Hematopoietic multipotent progenitor cell treated with erythropoietin and hydrocortisone succinate and interleukin-3 and kit ligand, for 6 days (in vitro differentiated cells): ENCODE measurements at regions not wholly inside any gene's neighbourhood (a gene's known extent, or its start where the extent isn't known, plus 50 kb on each side); places are given as distances from the start of the nearest gene placed in this dataset.

ENCODE experiments used
- DNase-seq: peaks from one replicate; pipeline ENCODE4 v3.0.0-alpha.2; 2015

DNA sequence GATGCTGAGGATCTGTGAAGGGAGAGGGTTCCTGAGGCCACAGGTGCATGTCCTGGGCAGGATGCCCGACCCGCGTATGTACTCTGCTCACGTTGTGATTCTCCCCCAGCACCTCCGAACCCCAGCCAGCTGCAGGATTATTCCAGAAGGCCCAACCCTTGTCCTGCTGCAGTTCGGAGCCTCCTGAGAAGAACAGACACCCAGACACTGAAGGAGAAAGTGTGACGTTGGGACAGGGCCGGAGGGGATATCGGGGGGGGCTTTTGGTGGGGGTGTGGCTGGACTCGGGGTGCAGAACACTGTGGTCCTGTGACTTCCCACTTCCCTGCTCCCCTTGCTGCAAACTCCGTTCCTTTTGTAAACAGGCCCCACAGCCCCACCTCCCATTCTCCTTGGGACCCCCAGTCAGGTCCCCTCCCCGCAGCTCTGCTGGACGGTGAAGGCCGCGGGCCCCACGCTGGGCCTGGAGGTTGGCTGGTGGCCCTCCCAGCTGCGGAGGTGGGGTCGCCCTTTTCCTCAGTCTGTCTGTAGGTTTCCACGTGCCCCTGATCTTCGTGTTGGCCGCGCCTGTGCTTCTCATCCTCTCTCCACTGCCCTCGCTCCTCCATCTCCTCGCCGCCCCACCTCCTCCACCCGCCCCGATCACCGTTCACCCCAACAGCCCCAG lies 83.0 kb upstream of the ADRA2C start:
- DNase-seq: no peak

DNA sequence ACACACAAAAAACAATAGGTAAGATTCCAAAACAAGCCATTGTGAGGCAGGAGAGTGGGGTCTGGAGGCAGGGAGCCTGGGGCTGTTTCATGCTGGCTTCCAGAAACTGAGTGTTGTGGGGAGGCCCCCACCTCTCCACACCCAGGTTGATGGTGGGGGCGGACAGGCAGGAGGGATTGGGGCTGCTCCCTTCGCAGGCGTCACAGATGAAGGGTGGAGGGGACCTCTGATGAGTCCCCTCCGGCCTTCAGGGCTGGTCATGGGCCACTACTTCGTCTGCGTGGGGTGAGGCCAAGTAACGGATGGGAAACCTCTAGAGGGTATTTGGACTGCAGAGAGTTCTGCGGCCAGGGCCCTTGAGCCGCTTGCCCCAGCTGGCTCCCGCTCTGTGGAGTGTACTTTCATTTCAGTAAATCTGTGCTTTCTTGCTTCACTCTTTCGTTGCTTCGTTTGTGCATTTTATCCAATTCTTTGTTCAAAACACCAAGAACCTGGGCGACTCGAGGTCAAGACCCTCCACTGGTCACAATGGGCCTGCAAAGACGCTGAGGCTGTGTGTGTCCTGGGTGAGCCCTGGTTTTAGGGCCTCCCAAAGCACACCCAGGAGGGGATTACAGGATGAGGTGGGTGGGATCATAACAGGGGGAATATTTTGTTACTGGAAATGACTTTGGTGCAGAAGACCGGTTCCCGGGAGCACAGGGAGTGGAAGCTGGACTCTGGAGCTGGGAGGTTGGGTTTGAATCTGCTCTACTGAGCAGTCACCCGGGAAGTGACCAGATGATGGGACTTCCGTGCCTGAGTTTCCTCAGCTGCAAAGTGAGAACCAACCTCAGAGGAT lies 83.7 kb upstream of the ADRA2C start:
- no peak for DNase-seq

DNA sequence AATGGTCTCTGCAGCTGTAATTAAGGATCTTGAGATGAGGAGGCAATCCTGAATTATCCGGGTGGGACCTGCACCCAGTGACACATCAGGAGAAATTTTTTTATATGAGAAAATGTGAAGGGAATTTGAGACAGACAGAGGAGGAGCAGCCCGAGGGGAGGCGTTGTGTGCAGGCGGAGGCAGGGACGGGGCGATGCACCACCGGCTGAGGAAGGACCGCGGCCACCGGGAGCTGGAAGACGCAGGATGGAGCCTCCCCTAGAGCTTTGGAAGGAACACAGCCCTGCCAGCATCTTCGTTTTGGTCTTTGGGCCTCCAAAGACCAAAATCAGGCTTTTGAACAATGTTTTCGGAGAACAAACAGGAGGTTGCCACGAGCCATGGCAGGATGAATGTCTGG lies 85.0 kb upstream of the ADRA2C start:
- DNase-seq: no peak

DNA sequence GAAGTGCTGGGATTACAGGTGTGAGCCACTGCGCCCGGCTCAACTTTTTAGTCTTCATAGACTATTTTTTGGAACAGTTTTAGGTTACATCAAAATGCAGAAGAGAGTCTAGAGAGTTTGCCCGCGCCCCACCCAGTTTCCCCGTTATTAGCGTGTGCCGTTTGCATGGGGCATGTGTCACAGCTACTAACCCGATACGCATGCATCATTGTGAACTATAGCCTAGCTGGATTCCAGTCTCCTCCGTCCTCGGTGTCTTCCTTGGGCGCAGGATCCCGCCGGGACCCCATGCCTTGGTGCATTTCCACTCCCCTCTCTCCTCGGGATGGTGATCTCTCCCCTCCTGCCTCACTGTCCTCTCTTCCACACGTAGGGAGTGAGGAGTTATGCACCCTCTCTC lies 85.5 kb upstream of the ADRA2C start:
- DNase-seq: no peak

DNA sequence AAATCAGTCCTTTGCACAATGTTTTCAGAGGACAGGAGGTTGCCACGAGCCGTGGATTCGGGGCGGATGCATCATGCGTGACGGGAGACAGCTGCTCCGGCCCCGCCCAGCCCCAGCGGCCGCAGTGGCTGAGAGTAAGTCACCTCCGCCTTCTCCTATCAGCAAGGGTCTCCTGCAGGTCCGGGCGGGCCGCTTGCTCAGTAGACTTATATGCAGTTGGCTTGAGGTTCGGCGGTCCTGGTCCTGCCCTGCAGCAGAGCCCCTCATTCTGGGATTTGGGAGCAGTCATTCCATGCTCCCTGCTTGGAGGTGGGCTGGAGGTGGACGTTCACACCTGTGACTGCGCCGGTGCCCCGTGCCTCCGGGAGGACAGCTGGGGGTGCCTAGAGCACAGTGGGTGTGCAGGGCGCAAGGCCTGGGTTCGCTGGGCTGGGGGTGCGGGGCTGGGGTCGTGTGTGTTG lies 86.3 kb upstream of the ADRA2C start:
- DNase-seq: no peak

DNA sequence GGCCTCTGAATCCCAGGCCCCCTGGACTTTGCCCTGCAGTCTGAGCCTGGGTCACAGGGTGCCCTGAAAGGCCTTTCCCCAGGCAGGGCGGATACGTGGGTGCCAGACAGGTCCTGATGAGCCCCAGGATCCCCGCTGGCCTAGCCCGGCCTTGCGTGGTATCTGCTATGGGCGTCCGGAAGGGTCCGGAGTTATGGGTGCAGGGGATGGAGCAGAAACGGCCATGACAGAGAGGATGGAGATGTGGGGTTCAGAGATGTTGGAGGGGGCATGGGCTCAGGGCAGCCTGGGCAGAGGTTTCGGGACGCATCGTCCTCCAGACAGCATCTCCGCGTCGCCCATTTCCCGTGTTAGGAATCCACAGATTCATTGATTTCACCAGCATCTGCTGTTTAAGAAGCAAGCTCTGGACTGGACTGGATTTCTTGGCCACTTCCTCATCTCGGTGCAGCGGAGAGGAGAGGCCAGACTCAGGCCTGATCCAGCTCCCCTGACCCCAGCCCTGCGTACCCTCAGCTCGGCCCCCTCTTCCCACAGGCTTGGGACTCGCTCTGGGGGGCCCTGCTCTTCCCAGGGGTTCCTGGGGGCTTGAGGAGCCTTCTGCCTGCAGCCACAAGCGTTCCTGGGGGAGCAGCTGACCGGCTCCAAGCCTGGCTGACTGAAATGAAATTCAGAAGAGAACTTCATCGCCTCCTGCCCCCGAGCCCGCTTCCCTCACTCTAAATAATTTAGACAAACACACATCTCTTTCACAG lies 86.9 kb upstream of the ADRA2C start:
- no peak for DNase-seq

DNA sequence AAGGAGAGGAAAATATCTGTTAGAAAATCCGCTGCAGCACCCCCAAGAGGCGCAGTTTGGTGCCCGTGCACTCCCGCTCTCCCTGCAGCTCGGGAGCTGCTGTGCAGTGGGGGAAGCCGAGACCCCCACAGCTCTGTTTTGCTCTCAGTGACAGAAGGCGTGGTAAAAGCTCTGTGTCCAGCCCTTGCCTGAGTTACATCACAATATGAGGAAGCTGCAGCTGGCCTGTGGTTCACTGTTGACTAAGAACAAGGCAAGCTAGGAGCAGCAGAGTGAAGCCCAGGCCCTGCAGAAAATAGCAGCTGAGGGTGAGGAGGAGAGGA lies 88.5 kb upstream of the ADRA2C start:
- DNase-seq: peak; percentile 27

DNA sequence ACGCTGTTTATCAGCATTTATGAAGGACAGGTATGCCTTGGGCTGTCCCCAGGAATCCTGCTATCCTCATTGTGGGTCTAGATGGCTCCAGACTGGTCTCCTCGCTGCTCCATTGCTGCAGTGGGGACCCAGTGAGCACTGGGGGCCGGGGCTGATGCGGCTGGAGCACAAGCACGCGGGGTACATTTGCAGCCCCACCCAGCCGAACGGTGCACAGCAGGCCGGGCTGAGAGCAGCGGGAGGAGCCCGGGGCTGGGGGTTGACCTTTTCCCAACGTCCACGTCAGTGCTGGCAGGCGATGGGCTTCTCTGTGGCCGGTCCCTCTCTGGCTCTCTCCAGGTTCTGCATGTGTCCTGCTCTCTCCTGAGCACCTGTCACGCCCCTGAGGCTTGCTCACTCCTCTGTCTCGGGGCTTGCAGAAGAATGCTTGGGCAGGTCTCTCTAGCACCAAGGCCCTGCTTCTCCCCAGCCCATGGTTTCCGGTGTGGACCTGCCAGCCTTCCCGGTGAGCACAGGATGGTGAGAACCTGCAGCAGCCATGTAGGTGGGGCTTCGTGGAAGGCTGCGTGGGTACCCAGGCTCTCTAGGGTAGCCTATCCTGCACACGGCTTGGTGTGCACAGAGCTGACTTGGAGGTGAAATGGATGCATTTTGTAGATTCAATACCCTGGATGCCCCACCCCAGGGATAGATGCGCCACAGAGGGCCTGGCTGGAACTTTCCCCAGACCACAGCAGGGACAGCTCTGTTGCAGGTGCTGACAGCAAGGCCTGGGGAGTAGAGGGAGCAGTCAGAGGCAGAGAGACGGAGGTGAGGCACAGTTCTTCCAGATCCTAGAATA lies 89.1 kb upstream of the ADRA2C start:
- DNase-seq: no peak

DNA sequence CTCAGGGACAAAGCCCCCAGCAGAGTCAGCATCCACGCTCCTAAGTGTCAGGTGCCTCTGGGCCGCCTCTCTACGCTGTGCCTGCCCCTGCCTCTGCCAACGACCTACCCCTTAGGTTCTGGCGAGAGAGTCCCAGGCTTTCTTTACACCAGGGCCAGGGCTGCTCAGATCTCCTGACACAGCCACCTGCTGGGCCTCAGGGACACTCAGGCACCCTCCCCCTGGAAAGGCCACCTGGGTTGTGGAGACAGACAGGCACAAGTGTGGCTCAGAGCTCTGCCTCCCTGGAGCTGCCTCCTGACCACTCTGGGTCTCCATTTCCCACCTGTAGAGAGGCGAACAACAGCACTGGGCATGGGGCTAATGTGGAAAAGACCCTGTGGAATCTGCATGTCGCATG lies 90.0 kb upstream of the ADRA2C start:
- DNase-seq: no peak

DNA sequence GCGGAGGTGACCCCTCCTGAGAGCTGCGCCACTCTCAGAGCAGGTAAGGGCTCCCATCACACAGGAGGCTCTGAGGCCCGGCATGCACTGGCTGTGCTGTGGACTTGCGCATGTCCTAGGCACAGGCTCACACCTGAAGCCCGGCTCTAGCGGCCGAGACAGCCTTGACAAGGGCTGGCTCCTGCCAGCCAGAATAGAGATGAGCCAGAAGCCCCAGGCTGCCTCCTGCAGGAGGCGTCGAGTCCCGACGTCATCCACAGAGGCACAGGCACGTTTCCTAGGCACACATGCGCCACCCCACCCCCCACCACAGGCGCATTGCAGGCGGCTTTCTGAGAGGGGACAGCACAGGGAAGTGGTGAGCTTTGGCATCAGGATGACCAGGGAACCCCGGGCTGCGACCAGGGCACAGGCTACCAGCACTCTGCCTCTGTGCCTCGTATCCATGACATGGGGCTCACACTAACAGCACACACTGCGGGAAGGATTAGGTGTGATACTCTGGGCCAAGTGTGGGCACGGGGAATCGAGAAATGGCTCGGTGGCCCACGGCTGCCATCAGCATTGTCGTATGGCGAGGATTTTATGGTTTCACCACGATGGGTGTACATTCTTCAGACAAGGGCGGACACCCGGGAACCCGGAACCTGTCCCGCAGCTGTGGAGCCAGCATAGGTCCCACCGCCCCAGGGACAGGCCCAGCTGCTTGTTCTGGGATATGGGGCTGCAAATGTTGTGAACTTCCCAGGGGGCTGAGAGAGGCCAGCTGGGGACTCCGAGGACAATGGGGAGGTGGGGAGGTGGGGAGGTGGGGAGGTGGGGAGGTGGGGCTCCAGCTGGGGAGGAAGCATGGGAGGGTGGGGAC lies 90.7 kb upstream of the ADRA2C start:
- no peak for DNase-seq

DNA sequence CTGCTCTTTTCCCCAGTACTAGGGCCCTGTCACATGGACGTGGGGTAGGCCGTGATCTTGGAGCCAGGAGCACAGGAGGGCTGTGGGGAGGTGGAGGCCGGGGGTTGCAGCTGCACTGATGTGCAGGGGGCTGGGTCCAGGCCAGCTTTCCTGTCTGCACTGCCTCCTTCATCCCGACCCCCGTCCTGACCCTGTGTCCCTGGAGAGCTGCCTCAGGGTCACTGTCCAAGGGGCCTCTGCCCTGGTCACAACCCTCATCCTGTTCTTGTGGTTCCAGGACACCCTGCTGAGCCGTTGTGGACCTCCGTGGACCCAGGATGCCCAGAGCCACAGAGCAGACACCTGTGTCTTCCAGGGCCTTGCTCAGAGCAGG lies 91.7 kb upstream of the ADRA2C start:
- DNase-seq: no peak

DNA sequence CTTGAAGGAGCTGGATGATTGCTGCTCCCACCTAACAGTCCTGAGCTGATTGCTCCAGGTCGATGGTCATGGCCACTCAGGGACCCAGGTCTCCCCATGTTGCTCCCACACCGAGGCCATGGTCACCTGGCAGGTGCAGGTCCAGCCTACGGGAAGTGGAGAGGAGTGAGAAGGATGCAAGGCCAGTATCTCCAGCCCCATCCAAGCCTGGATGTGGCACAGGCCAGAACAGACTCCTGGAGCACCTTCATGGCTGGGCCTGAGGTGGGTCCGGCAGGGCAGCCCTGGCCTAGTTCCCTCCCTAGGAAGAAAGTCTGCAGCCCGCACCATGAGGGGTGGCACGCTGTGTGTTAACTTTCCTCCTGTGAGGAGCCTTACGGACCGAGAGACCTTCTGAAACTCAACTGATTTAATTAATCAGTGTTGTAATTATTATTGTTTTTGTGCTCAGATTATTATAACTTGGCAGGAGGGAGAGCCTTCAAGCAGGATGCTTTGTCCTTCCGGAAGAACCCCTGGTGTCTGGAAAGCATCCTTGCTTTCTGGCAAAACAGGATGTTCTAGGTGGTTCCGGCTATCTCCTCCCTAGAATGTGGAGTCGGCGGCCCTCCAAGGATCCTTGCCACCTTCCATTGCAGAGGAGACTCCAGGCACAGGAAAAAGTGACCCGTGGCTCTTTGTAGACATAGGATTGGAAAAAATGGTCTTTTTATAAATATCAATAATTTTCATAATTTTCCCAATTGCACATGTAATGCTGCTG lies 92.3 kb upstream of the ADRA2C start:
- DNase-seq: no peak

DNA sequence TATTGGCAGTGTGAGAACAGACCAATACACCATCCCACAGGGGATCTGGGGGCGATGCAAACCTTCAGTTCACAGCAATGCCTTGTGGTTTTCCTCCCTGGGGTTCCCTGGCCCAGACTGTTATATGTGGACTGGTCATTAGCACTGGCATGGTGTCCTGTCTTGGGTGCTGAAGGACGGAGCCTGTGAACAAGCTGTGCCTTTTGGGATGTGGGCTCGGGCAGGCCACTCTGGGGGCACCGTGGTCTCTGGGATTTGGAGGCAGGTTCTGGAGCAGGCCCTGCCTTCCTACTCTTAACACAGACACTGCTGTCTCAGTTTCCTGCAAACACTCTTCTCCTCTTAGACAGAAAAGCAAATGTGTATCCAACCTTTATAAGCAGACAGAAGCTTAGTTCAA lies 93.0 kb upstream of the ADRA2C start:
- no peak for DNase-seq

DNA sequence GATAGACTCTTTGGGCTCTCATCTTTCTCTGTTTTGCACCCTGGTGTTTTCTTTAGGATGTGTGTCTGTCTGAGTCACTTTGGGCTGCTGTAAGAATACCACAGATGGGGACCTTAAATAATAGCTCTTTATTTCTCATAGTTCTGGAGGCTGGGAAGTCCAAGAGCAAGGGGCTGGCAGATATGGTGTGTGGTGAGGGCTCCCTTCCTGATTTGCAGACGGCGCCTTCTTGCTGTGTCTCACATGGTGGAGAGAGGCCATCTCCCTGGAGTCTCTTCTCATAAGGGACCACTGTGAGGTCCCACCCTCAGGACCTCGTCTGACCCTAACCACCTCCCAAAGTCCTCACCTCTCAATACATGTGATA lies 93.7 kb upstream of the ADRA2C start:
- DNase-seq: no peak

DNA sequence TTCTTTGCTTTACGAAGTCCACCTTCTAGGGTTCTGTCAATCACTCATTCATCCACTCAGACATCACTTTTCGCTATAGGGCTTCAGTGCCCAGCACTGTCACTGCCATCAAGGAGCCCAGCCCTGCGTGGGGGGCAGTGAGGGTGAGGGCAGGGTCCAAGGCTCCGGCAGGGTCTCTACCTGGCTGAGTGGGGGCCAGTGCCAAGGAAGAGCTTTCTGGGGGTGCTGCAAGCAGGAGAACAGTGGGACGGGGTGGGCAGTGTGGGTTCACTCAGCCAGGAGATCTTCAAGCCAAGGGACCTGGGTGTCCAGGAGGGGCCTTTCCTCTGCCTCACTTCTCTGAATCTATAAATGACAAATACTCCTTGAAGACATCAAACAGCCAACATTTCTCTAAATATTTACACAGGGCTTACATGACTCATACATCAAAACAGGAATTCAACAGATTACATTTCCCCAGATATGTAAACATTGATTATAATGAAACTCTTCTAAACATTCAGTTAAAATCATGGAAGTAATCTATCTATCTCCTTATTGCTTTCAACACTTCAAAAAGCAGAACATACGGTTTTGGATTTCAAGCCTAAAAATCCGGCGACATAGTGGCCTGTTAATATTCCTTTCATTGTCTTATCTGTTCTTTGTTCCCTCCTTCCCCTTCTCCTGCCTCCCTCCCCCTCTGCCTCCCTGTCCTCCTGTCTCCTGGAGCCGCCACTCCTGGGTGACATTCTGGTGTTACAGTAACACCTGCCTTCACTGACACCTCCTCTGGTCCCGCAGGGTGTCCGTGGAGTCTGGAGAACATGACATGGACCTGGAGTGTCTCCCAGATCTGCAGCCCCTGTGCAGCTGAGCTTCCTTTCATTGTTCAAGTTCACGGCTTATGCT lies 94.4 kb upstream of the ADRA2C start:
- no peak for DNase-seq

DNA sequence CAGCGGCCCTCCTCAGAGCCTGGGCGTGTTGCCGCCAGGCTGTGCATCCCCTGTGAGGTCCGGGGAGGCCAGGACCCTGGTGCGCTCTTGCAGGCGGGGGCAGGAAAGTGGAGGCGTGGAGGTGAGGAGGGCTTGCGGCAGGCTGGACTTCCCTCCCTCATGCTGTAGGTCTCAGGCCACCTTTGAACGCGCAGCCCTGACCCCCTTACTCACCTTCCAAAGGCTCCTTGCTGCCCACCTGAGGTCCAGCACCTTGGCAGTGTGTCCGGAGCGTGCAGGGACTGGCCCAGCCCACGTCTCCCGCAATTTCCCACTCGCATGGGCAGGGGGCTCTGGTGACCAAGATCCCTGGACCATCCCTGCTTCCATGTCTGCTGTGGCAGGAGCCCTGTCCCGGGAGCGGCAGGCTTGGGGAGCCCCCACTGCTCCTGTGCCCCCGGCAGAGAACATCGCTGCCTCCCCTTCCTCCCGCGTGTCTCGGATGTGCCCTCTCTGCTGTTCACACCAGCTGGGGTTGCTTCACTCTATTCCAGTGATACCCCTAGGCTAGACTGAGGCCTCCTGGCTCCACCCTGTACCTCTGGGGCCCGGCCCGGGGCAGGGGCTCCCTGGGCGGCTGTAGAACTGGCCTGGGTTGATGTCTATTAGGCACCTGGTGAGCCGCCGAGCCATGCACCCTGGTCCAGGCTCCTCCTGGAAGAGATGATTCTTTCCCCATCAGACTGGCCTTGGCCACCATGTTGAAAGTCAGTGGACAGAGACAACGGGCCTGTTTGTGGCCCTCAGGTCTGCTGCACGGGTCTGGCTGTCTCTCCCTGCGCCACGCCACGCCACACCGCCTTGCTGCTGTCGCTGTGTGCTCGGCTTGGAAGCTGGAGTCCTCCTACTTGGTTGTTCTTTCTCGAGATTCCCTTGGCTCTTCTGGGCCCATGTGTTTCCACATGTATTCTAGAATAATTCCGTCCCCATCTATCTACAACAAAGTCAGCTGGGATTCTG lies 95.4 kb upstream of the ADRA2C start:
- DNase-seq: no peak

DNA sequence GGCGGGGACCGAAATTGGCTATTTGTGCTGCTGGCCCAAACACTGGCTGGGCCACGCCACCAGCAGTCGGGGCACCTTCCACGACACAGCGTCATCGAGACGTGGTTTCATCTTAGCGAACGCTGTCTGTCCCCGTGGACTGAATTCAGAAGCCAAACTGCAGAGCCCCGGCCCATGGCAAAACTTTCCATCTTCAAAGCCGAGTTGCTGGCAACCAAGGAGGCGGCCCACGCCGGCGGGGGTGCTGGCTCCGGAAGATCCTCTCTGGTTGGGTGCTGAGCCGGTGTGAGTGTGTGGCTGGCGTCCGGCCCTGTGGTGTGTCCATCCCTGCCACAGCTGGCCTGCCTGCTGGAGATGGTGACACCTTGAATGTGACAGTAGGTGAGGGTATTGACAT lies 96.6 kb upstream of the ADRA2C start:
- DNase-seq: no peak

DNA sequence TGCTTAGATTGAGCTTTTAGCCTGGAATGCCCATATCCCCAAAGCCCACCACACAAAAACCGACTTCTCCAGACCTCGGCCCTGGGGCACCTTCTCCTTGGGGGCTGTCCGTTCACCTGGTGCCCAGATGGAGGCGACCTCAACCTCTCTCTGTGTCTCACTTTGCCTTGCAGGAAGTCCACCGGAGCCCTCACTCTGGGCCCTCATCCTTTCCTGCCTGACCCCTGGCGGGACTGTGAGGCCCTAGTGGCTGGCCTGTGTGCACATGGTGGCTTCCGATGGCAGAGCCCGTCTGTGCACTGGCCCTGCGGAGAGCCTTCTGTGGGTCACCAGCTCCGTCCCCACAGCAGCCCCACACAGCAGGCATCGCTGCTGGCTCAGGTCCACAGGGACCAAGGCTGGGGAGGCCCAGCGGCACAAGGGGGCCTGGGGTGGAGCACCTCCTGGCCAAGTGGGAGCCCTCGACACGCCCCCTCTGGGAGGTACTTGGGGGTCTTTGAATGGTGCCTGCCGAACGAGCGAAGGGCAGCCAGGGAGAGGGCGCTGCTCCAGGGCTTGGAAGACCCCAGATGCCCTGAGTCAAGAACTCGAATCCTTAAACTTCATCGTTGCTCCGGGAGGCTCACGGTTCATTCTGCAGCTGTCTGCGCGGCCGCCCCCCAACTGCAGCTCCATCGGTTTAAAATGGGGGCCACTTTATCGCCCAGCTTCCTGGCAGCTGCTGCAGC lies 97.2 kb upstream of the ADRA2C start:
- DNase-seq: no peak
